B cell (primary cell): ENCODE measurements at regions not wholly inside any gene's neighbourhood (a gene's known extent, or its start where the extent isn't known, plus 50 kb on each side); places are given as distances from the start of the nearest gene placed in this dataset.

Source experiments
- ATAC-seq: fragments of 200-7000 bp; cut with Tn5 transposase; one replicate; pipeline ENCODE4 v1.10.0; 2021; ENCODE audit warnings: low read depth, mild to moderate bottlenecking, moderate number of reproducible peaks, moderate library complexity
- CTCF ChIA-PET: fragments of 350-600 bp; sonication (Branson Sonifier 250); formaldehyde crosslinking; loops from one replicate; lab custom pipeline; 2021; ENCODE audit warnings: antibody characterized with exemption, inconsistent platforms; lab: Charles Lee
- POLR2A ChIA-PET: fragments of 350-600 bp; sonication (Branson Sonifier 250); formaldehyde crosslinking; loops from one replicate; lab custom pipeline; 2021; ENCODE audit warnings: antibody characterized with exemption; lab: Charles Lee
- DNase-seq: peaks from one replicate; pipeline ENCODE4 v3.0.0; 2013
- H2AFZ ChIP-seq: 2 replicates; pipeline ENCODE4 v1.6.1; 2012; ENCODE audit warnings: mild to moderate bottlenecking, low read depth, low read length; ENCODE audit not compliant: insufficient read depth, poor library complexity, severe bottlenecking
- H3K27ac ChIP-seq, 2 donors: 1 replicate in 1 of 2; 2 replicates in 1 of 2; pipeline ENCODE4 v1.5.1; 2012 to 2013; ENCODE audit warnings: low read length in 2 of 2, mild to moderate bottlenecking in 2 of 2, moderate library complexity in 1 of 2
- H3K27me3 ChIP-seq, 4 experiments: fragments of 200-600 bp in 1 of 4; sonication (generic) in 1 of 4; replicated peaks in 1 of 4; 1 replicate in 2 of 4; 2 replicates in 2 of 4; pipeline versions ENCODE4 v1.6.1 to v1.7.0; 2013 to 2016; ENCODE audit warnings: low read length in 3 of 4, mild to moderate bottlenecking in 2 of 4, mixed read lengths in 1 of 4, moderate library complexity in 1 of 4; ENCODE audit not compliant: insufficient read depth in 4 of 4, control insufficient read depth in 3 of 4; ENCODE audit errors: control extremely low read depth in 1 of 4
- H3K36me3 ChIP-seq, 2 experiments: replicated peaks in 1 of 2; 1 replicate in 1 of 2; 2 replicates in 1 of 2; pipeline versions ENCODE4 v1.6.1 to v1.7.1; 2013; ENCODE audit warnings: low read length in 1 of 2; ENCODE audit not compliant: insufficient read depth in 2 of 2, control insufficient read depth in 1 of 2; ENCODE audit errors: control extremely low read depth in 1 of 2, extremely low read depth in 1 of 2
- H3K4me1 ChIP-seq, 2 donors: fragments of 200-600 bp in 1 of 2; sonication (generic) in 1 of 2; 1 replicate in 1 of 2; 2 replicates in 1 of 2; pipeline versions ENCODE4 v1.5.1 to v1.6.1; 2013 to 2017; ENCODE audit warnings: low read length in 2 of 2; ENCODE audit not compliant: control insufficient read depth in 2 of 2, insufficient read depth in 2 of 2
- H3K4me2 ChIP-seq: replicated peaks from 2 replicates; pipeline ENCODE3; 2012; ENCODE audit warnings: mild to moderate bottlenecking, low read depth, low read length; ENCODE audit not compliant: poor library complexity, severe bottlenecking
- H3K4me3 ChIP-seq, 5 experiments: fragments of 200-600 bp in 1 of 5; sonication (generic) in 1 of 5; 1 replicate in 3 of 5; 2 replicates in 2 of 5; pipeline versions ENCODE4 v1.5.1 to v1.7.0; 2011 to 2016; ENCODE audit warnings: low read length in 4 of 5, mild to moderate bottlenecking in 4 of 5, low read depth in 2 of 5, control low read depth in 1 of 5, moderate library complexity in 1 of 5; ENCODE audit not compliant: insufficient read depth in 1 of 5; ENCODE audit errors: control extremely low read depth in 1 of 5, extremely low read depth in 1 of 5
- H3K79me2 ChIP-seq: fragments of 200-600 bp; sonication (generic); one replicate; pipeline ENCODE4 v1.6.0; 2016; ENCODE audit warnings: low read length; ENCODE audit not compliant: control insufficient read depth, insufficient read depth
- H3K9ac ChIP-seq: fragments of 200-600 bp; sonication (generic); 2 replicates; pipeline ENCODE4 v1.6.1; 2017; ENCODE audit warnings: mild to moderate bottlenecking, low read length, moderate library complexity
- H3K9me3 ChIP-seq, 3 donors: one replicate each; pipeline versions ENCODE4 v1.6.1 to v1.7.1; 2013; ENCODE audit warnings: low read length in 2 of 3; ENCODE audit not compliant: control insufficient read depth in 2 of 3, insufficient read depth in 1 of 3; ENCODE audit errors: control extremely low read depth in 1 of 3
- H4K20me1 ChIP-seq: 2 replicates; pipeline ENCODE4 v1.6.0; 2012; ENCODE audit warnings: mild to moderate bottlenecking, low read length; ENCODE audit not compliant: insufficient read depth, control insufficient read depth, poor library complexity, severe bottlenecking
- H3K27ac Mint-ChIP-seq: one replicate; pipeline ENCODE4 v1.8.0; 2021; ENCODE audit warnings: mixed read lengths
- H3K27me3 Mint-ChIP-seq: one replicate; pipeline ENCODE4 v1.8.0; 2021; ENCODE audit warnings: mixed read lengths
- H3K4me1 Mint-ChIP-seq: one replicate; pipeline ENCODE4 v1.8.0; 2021; ENCODE audit warnings: mixed read lengths
- H3K4me3 Mint-ChIP-seq: one replicate; pipeline ENCODE4 v1.8.0; 2021; ENCODE audit warnings: mixed read lengths
- H3K9me3 Mint-ChIP-seq: one replicate; pipeline ENCODE4 v1.8.0; 2022; ENCODE audit warnings: mixed read lengths; ENCODE audit not compliant: insufficient read depth
- CTCF ChIP-seq: fragments of 200-600 bp; IDR thresholded peaks from one replicate; pipeline ENCODE4 v1.8.0; 2022; ENCODE audit warnings: antibody characterized with exemption, mild to moderate bottlenecking
- EZH2 ChIP-seq: IDR thresholded peaks from 2 replicates; pipeline ENCODE4 v1.6.1; 2012; ENCODE audit warnings: borderline replicate concordance, low read depth, mild to moderate bottlenecking, moderate library complexity, low read length; ENCODE audit not compliant: insufficient read depth, poor library complexity, severe bottlenecking
- WGBS: methylation state at CpG from one replicate; pipeline ENCODE4 v1.1.5; 2013; ENCODE audit warnings: missing lambda C conversion rate; ENCODE audit not compliant: insufficient coverage; 5-methylcytosine and 5-hydroxymethylcytosine counted together
- intact Hi-C: fragments of 100-400 bp; cut with micrococcal nuclease; formaldehyde crosslinking; loops from one replicate; pipeline ENCODE4 v1.10.0; 2022

DNA sequence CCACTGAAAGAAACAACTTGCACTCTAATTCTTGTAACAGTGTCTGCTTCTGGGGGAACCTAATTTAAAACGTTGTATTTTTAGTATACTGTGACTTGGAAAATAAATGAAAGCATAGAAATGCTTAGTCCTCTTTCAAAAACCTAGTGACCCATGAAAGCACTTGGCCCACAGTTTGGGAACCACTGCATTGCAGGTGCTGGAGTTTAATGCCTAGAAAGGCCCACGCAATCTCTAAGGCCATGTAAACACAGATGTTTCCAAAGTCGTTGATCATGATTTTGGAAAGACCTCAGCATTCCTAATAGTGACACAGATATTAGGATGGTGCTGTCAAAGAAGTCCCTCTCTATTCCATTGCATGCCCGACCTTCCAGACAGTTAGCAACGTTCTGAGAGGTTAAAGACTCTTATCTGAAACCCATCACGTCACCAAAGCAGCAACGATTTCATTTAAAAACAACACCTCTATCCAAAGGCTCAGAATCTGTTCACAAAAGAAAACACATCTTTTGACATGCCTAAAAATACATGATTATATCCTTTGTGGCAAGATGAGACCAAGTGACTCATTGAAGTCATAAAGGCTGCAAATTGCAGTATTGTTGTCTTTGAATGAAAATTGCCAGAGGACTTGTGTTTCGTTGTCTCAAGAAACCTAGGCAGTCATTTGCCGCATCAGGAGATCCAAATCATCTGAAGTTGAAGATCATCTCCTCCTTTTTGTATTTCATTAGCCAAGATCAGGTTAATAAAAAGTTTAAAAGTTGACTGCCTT lies 328.0 kb upstream of the ZNF507 start:
- Histone ChIP-seq H3K27ac (no peak overlapping the region), H3K9me3 (peaks cover 0 to 11% (median 0%) of the 10 kb centered on the region in 3 donors)
- DNase-seq = no peak

More for the DNA sequence above, 328.0 kb upstream of the ZNF507 start:
- no peak for TF ChIP-seq CTCF
- no peak for TF ChIP-seq EZH2
- Histone ChIP-seq H3K27me3 (no peaks in the 10 kb centered on the region), H3K79me2 (no peaks in the 10 kb centered on the region), H2AFZ (no peak overlapping the region), H3K4me2 (no peak overlapping the region), H4K20me1 (no peaks in the 10 kb centered on the region), H3K36me3 (no peaks in the 10 kb centered on the region), H3K4me1 (no peaks in the 10 kb centered on the region), H3K4me3 (no peak overlapping the region), H3K9ac (no peak overlapping the region)
- Mint-ChIP-seq H3K4me1 (no peaks in the 10 kb centered on the region), H3K4me3 (no peak overlapping the region), H3K27ac (no peak overlapping the region), H3K27me3 (no peaks in the 10 kb centered on the region), H3K9me3 (peaks cover 15% of the 10 kb centered on the region)
- ChIA-PET CTCF (no interaction called here), POLR2A (no interaction called here)
- WGBS = 90% methylated on average over 4 of the region's 9 CpGs
- intact Hi-C loops = no loop called here
- no peak for ATAC-seq
